ENCODE measurements at regions not wholly inside any gene's neighbourhood (a gene's known extent, or its start where the extent isn't known, plus 50 kb on each side); places are given as distances from the start of the nearest gene placed in this dataset.

GRCh38 chrX:40148385-40149285 lies 50.9 kb upstream of the BCOR start:
- intact Hi-C loops (cut with micrococcal nuclease; ENCODE audit: unreplicated experiment) = no loop called here
- CTCF ChIA-PET = no interaction called here
- Mint-ChIP-seq H3K36me3 (ENCODE audit: insufficient read depth, unreplicated experiment) (peaks cover 6% of the 10 kb centered on the region), H3K27ac (ENCODE audit: unreplicated experiment) (no peak overlapping the region), H3K4me1 (ENCODE audit: low read depth, unreplicated experiment) (no peaks in the 10 kb centered on the region), H3K27me3 (ENCODE audit: unreplicated experiment) (no peaks in the 10 kb centered on the region), H3K9me3 (ENCODE audit: low read depth, unreplicated experiment) (no peaks in the 10 kb centered on the region), H3K4me3 (ENCODE audit: low read depth, unreplicated experiment) (no peak overlapping the region)
- TF ChIP-seq CTCF (IDR thresholded peaks at IDR 0.05; ENCODE audit: unreplicated experiment) = no peak
- DNase-seq = no peak
- BruUV-seq (replicated peaks) = no TSS peak

- no peak overlapping the region for H3K4me3 Mint-ChIP-seq (ENCODE audit: low read depth, unreplicated experiment)
Measured at GRCh38 chrX:40147971-40148370, 50.2 kb upstream of the BCOR start.

More at GRCh38 chrX:40147971-40148370, 50.2 kb upstream of the BCOR start:
- Mint-ChIP-seq H3K27ac (ENCODE audit: unreplicated experiment) (no peak overlapping the region), H3K9me3 (ENCODE audit: low read depth, unreplicated experiment) (no peaks in the 10 kb centered on the region), H3K27me3 (ENCODE audit: unreplicated experiment) (no peaks in the 10 kb centered on the region), H3K36me3 (ENCODE audit: insufficient read depth, unreplicated experiment) (peaks cover 6% of the 10 kb centered on the region), H3K4me1 (ENCODE audit: low read depth, unreplicated experiment) (no peaks in the 10 kb centered on the region)
- intact Hi-C loops (cut with micrococcal nuclease; ENCODE audit: unreplicated experiment) = no loop called here
- DNase-seq = no peak
- CTCF ChIA-PET = no interaction called here
- TF ChIP-seq CTCF (IDR thresholded peaks at IDR 0.05; ENCODE audit: unreplicated experiment) = no peak
- BruUV-seq (replicated peaks) = no TSS peak
